ENCODE measurements at regions not wholly inside any gene's neighbourhood (a gene's known extent, or its start where the extent isn't known, plus 50 kb on each side); places are given as distances from the start of the nearest gene placed in this dataset.

- DNase-seq (ENCODE audit: low spot score): no peak
- intact Hi-C loops (cut with micrococcal nuclease; ENCODE audit: unreplicated experiment): no loop called here
- no TSS peak for BruUV-seq (replicated peaks)
- Histone ChIP-seq H3K27me3 (replicated peaks; ENCODE audit: insufficient read depth, low read depth, low read length, poor library complexity) (no peaks in the 10 kb centered on the region), H3K27ac (ENCODE audit: low read depth, low read length, poor library complexity, severe bottlenecking) (no peak overlapping the region), H3K9me3 (ENCODE audit: low read depth, low read length, poor library complexity, severe bottlenecking) (no peaks in the 10 kb centered on the region), H3K4me3 (ENCODE audit: low read depth, low read length, poor library complexity, severe bottlenecking) (no peak overlapping the region), H3K36me3 (ENCODE audit: insufficient read depth, low read length, poor library complexity, severe bottlenecking) (no peaks in the 10 kb centered on the region), H3K4me1 (ENCODE audit: insufficient read depth, low read length, poor library complexity, severe bottlenecking) (peaks cover 7% of the 10 kb centered on the region)
- POLR2A ChIA-PET (ENCODE audit: low non-redundant PET): no interaction called here
- CTCF ChIA-PET: no interaction called here
- TF ChIP-seq, protein P1, sequence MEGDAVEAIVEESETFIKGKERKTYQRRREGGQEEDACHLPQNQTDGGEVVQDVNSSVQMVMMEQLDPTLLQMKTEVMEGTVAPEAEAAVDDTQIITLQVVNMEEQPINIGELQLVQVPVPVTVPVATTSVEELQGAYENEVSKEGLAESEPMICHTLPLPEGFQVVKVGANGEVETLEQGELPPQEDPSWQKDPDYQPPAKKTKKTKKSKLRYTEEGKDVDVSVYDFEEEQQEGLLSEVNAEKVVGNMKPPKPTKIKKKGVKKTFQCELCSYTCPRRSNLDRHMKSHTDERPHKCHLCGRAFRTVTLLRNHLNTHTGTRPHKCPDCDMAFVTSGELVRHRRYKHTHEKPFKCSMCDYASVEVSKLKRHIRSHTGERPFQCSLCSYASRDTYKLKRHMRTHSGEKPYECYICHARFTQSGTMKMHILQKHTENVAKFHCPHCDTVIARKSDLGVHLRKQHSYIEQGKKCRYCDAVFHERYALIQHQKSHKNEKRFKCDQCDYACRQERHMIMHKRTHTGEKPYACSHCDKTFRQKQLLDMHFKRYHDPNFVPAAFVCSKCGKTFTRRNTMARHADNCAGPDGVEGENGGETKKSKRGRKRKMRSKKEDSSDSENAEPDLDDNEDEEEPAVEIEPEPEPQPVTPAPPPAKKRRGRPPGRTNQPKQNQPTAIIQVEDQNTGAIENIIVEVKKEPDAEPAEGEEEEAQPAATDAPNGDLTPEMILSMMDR (conservative IDR thresholded peaks at IDR 0.05; ENCODE audit: low read depth, low read length): no peak
- no peak for TF ChIP-seq EZH2 (IDR thresholded peaks at IDR 0.05; ENCODE audit: borderline replicate concordance, low read depth, low read length, poor library complexity, severe bottlenecking)
Observed at GRCh38 chr6:145017516-145017915, 717.8 kb downstream of the EPM2A start.

DNA sequence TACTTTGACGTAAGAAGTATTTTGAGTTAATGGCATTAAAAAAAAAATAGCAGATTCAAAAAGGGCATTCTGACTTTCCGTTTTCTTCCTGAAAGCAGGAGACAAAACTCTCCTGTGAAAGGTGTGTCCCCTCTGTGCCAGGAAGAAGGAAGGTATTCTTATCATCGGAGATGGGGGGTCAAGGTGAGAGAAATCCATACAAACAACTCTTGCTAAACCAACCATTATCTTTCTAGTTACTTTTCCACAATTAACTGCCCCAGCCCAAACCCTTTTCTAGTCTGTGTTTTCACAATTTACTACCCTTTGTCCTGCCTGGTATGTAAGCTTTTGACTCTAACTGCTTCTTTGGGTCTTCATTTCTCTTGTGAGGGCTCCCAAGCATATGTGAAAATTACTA lies 717.3 kb downstream of the EPM2A start:
- Histone ChIP-seq H3K36me3 (ENCODE audit: insufficient read depth, low read length, poor library complexity, severe bottlenecking) (no peaks in the 10 kb centered on the region), H3K9me3 (ENCODE audit: low read depth, low read length, poor library complexity, severe bottlenecking) (no peaks in the 10 kb centered on the region), H3K4me1 (ENCODE audit: insufficient read depth, low read length, poor library complexity, severe bottlenecking) (peaks cover 9% of the 10 kb centered on the region), H3K4me3 (ENCODE audit: low read depth, low read length, poor library complexity, severe bottlenecking) (no peak overlapping the region), H3K27ac (ENCODE audit: low read depth, low read length, poor library complexity, severe bottlenecking) (no peak overlapping the region), H3K27me3 (replicated peaks; ENCODE audit: insufficient read depth, low read depth, low read length, poor library complexity) (no peaks in the 10 kb centered on the region)
- intact Hi-C loops (cut with micrococcal nuclease; ENCODE audit: unreplicated experiment): no loop called here
- BruUV-seq (replicated peaks): no TSS peak
- CTCF ChIA-PET: no interaction called here
- TF ChIP-seq, protein P1 (conservative IDR thresholded peaks at IDR 0.05; ENCODE audit: low read depth, low read length): no peak
- TF ChIP-seq EZH2 (IDR thresholded peaks at IDR 0.05; ENCODE audit: borderline replicate concordance, low read depth, low read length, poor library complexity, severe bottlenecking): no peak
- DNase-seq (ENCODE audit: low spot score): no peak
- POLR2A ChIA-PET (ENCODE audit: low non-redundant PET): no interaction called here

GRCh38 chr6:145020114-145020513 lies 715.2 kb downstream of the EPM2A start:
- BruUV-seq (replicated peaks): no TSS peak
- CTCF ChIA-PET: no interaction called here
- Histone ChIP-seq H3K27ac (ENCODE audit: low read depth, low read length, poor library complexity, severe bottlenecking) (no peak overlapping the region), H3K27me3 (replicated peaks; ENCODE audit: insufficient read depth, low read depth, low read length, poor library complexity) (no peaks in the 10 kb centered on the region), H3K9me3 (ENCODE audit: low read depth, low read length, poor library complexity, severe bottlenecking) (no peaks in the 10 kb centered on the region), H3K4me1 (ENCODE audit: insufficient read depth, low read length, poor library complexity, severe bottlenecking) (peaks cover 12% of the 10 kb centered on the region), H3K4me3 (ENCODE audit: low read depth, low read length, poor library complexity, severe bottlenecking) (no peak overlapping the region), H3K36me3 (ENCODE audit: insufficient read depth, low read length, poor library complexity, severe bottlenecking) (no peaks in the 10 kb centered on the region)
- POLR2A ChIA-PET (ENCODE audit: low non-redundant PET): no interaction called here
- TF ChIP-seq EZH2 (IDR thresholded peaks at IDR 0.05; ENCODE audit: borderline replicate concordance, low read depth, low read length, poor library complexity, severe bottlenecking): no peak
- TF ChIP-seq, protein P1 (conservative IDR thresholded peaks at IDR 0.05; ENCODE audit: low read depth, low read length): no peak
- no peak for DNase-seq (ENCODE audit: low spot score)
- intact Hi-C loops (cut with micrococcal nuclease; ENCODE audit: unreplicated experiment): no loop called here
